Suprapubic skin (tissue), 4 donors: ENCODE measurements at regions not wholly inside any gene's neighbourhood (a gene's known extent, or its start where the extent isn't known, plus 50 kb on each side); places are given as distances from the start of the nearest gene placed in this dataset.

ENCODE experiments used
- DNase-seq, 2 donors: peaks; one replicate each; pipeline ENCODE4 v3.0.0-alpha.2; 2019; ENCODE audit warnings: low spot score in 2 of 2
- H3K27ac ChIP-seq: fragments of 200-600 bp; sonication (generic); one replicate; pipeline ENCODE4 v1.5.1; 2019
- H3K27me3 ChIP-seq: fragments of 200-600 bp; sonication (generic); one replicate; pipeline ENCODE4 v1.5.1; 2019
- H3K36me3 ChIP-seq: fragments of 200-600 bp; sonication (generic); one replicate; pipeline ENCODE4 v1.5.1; 2019
- H3K4me1 ChIP-seq: fragments of 200-600 bp; sonication (generic); one replicate; pipeline ENCODE4 v1.5.1; 2019
- H3K4me3 ChIP-seq: fragments of 200-600 bp; sonication (generic); one replicate; pipeline ENCODE4 v1.5.1; 2019; ENCODE audit warnings: mild to moderate bottlenecking
- H3K9me3 ChIP-seq: fragments of 200-600 bp; sonication (generic); one replicate; pipeline ENCODE4 v1.5.1; 2019
- EP300 ChIP-seq: sonication (generic); formaldehyde crosslinking; IDR thresholded peaks from one replicate; pipeline ENCODE4 v1.6.1; 2017; ENCODE audit warnings: antibody characterized with exemption
- POLR2A ChIP-seq, 2 donors: fragments of 450-650 bp; IDR thresholded peaks; one replicate each; pipeline ENCODE4 v1.6.1; 2017; ENCODE audit warnings: antibody characterized with exemption in 2 of 2, mild to moderate bottlenecking in 2 of 2, moderate library complexity in 2 of 2
- POLR2AphosphoS5 ChIP-seq, 3 donors: sonication (generic); formaldehyde crosslinking; IDR thresholded peaks; one replicate each; pipeline ENCODE4 v1.6.1; 2017; ENCODE audit warnings: antibody characterized with exemption in 3 of 3
- WGBS: methylation state at CpG from one replicate; pipeline ENCODE4 v1.1.5; 2018; 5-methylcytosine and 5-hydroxymethylcytosine counted together
- TF ChIP-seq, protein P1 (sequence below), 2 donors: fragments of 200-600 bp in 1 of 2; fragments of 450-650 bp in 1 of 2; sonication (generic) in 1 of 2; IDR thresholded peaks; one replicate each; pipeline ENCODE4 v1.5.1; 2016 to 2019; ENCODE audit warnings: antibody characterized with exemption in 2 of 2, mild to moderate bottlenecking in 1 of 2, moderate library complexity in 1 of 2

DNA sequence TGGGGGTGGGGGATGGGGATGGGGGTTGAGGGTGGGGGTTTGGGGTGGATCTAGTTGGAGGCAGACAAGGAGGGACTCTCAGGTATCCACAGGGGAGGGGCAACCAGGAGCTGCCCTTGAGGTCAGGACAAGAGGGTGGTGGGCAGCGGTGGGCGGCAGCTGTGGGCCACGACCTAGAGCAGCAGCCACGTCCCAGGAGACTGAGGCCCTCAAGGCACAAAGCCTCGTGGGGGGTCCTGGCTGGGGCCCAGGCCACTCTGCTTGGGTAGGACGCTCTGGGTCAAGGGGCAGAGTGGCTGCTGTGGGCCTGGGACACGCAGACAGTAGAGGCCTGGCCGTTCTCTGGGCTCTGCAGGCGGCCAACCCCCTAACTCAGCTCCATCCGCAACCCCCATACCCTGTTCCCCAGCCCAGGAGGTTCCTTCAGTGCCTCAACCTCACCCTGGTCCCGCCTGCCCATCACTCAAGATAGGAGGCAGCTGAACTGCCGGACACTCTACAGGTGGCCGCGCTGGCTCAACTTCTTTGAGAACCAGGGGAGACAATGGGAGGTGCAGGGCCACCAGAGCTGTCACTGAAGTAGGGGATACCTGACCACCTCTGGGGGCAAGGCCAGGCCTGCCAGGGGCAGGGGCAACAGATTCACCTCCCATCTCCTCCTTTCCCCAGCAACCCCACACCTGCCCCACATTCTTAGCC lies 75.6 kb downstream of the ENGASE start:
- TF ChIP-seq, protein P1, sequence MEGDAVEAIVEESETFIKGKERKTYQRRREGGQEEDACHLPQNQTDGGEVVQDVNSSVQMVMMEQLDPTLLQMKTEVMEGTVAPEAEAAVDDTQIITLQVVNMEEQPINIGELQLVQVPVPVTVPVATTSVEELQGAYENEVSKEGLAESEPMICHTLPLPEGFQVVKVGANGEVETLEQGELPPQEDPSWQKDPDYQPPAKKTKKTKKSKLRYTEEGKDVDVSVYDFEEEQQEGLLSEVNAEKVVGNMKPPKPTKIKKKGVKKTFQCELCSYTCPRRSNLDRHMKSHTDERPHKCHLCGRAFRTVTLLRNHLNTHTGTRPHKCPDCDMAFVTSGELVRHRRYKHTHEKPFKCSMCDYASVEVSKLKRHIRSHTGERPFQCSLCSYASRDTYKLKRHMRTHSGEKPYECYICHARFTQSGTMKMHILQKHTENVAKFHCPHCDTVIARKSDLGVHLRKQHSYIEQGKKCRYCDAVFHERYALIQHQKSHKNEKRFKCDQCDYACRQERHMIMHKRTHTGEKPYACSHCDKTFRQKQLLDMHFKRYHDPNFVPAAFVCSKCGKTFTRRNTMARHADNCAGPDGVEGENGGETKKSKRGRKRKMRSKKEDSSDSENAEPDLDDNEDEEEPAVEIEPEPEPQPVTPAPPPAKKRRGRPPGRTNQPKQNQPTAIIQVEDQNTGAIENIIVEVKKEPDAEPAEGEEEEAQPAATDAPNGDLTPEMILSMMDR (IDR thresholded peaks at IDR 0.05), result no peak
- no peak for TF ChIP-seq POLR2AphosphoS5 (IDR thresholded peaks at IDR 0.05)
- no peak for TF ChIP-seq EP300
- TF ChIP-seq POLR2A (IDR thresholded peaks at IDR 0.05), result no peak
- no peak for DNase-seq
- no peaks in the 10 kb centered on the region for H3K9me3 ChIP-seq
- H3K4me1 ChIP-seq, result no peaks in the 10 kb centered on the region
- H3K27me3 ChIP-seq, result peaks cover 87% of the 10 kb centered on the region
- H3K36me3 ChIP-seq, result no peaks in the 10 kb centered on the region
- H3K4me3 ChIP-seq, result no peak overlapping the region
- no peak overlapping the region for H3K27ac ChIP-seq
- 66% methylated on average over 10 of the region's 14 CpGs for WGBS

GRCh38 chr17:79148584-79148983 lies 74.0 kb downstream of the ENGASE start:
- WGBS, result 81% methylated on average over 8 of the region's 10 CpGs
- H3K4me3 ChIP-seq, result no peak overlapping the region
- DNase-seq, result no peak
- TF ChIP-seq POLR2A (IDR thresholded peaks at IDR 0.05), result no peak
- TF ChIP-seq, protein P1 (IDR thresholded peaks at IDR 0.05), result no peak
- no peak for TF ChIP-seq POLR2AphosphoS5 (IDR thresholded peaks at IDR 0.05)
- H3K36me3 ChIP-seq, result no peaks in the 10 kb centered on the region
- no peak overlapping the region for H3K27ac ChIP-seq
- no peaks in the 10 kb centered on the region for H3K4me1 ChIP-seq
- peaks cover 87% of the 10 kb centered on the region for H3K27me3 ChIP-seq
- no peaks in the 10 kb centered on the region for H3K9me3 ChIP-seq

GRCh38 chr17:79147746-79148506 lies 73.3 kb downstream of the ENGASE start:
- no peaks in the 10 kb centered on the region for H3K9me3 ChIP-seq
- no peak overlapping the region for H3K27ac ChIP-seq
- no peaks in the 10 kb centered on the region for H3K4me1 ChIP-seq
- H3K36me3 ChIP-seq, result no peaks in the 10 kb centered on the region
- 74% methylated on average over 18 of the region's 19 CpGs for WGBS
- DNase-seq, result no peak
- TF ChIP-seq POLR2AphosphoS5 (IDR thresholded peaks at IDR 0.05), result no peak
- TF ChIP-seq, protein P1 (IDR thresholded peaks at IDR 0.05), result no peak
- TF ChIP-seq EP300, result no peak
- no peak for TF ChIP-seq POLR2A (IDR thresholded peaks at IDR 0.05)
- peaks cover 87% of the 10 kb centered on the region for H3K27me3 ChIP-seq
- no peak overlapping the region for H3K4me3 ChIP-seq

DNA sequence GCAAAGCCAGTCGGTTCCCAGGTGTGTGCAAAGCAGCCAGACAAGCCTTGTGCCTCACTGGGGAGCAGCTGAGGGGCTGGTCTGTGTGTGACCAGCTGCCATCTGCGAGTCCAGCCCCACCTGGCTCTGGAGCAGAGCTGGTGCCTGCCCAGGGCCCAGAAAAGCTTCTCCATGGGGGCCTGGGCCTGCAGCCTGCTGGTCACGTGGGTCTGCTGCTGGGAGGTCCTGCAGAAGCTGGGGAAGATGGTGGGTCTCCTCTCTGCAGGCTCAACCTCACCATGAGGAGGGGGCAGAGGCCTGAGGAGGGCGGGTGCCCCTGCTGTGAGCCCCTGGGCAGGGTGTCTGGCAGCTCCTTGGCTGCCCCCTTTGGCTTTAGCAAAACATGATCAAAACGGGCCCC lies 71.9 kb downstream of the ENGASE start:
- Histone ChIP-seq H3K9me3 (no peaks in the 10 kb centered on the region), H3K27me3 (peaks cover 88% of the 10 kb centered on the region), H3K27ac (no peak overlapping the region), H3K4me3 (no peak overlapping the region), H3K36me3 (no peaks in the 10 kb centered on the region), H3K4me1 (no peaks in the 10 kb centered on the region)
- 45% methylated on average over 2 of the region's 5 CpGs for WGBS
- no peak for DNase-seq
- TF ChIP-seq, protein P1 (IDR thresholded peaks at IDR 0.05), result no peak
- TF ChIP-seq POLR2AphosphoS5 (IDR thresholded peaks at IDR 0.05), result no peak
- TF ChIP-seq POLR2A (IDR thresholded peaks at IDR 0.05), result no peak
- TF ChIP-seq EP300, result no peak

- DNase-seq, result no peak
- H3K27me3 ChIP-seq, result peaks cover 90% of the 10 kb centered on the region
- no peak overlapping the region for H3K27ac ChIP-seq
- WGBS, result 83% methylated on average over 13 of the region's 18 CpGs
- TF ChIP-seq EP300 (no peak), POLR2A (IDR thresholded peaks at IDR 0.05) (no peak), POLR2AphosphoS5 (IDR thresholded peaks at IDR 0.05) (no peak)
- TF ChIP-seq, protein P1 (IDR thresholded peaks at IDR 0.05), result no peak
- no peaks in the 10 kb centered on the region for H3K9me3 ChIP-seq
- no peaks in the 10 kb centered on the region for H3K4me1 ChIP-seq
- H3K4me3 ChIP-seq, result no peak overlapping the region
- no peaks in the 10 kb centered on the region for H3K36me3 ChIP-seq
Observed at GRCh38 chr17:79145548-79145947, 70.9 kb downstream of the ENGASE start.
